ENCODE measurements at regions not wholly inside any gene's neighbourhood (a gene's known extent, or its start where the extent isn't known, plus 50 kb on each side); places are given as distances from the start of the nearest gene placed in this dataset.

DNA sequence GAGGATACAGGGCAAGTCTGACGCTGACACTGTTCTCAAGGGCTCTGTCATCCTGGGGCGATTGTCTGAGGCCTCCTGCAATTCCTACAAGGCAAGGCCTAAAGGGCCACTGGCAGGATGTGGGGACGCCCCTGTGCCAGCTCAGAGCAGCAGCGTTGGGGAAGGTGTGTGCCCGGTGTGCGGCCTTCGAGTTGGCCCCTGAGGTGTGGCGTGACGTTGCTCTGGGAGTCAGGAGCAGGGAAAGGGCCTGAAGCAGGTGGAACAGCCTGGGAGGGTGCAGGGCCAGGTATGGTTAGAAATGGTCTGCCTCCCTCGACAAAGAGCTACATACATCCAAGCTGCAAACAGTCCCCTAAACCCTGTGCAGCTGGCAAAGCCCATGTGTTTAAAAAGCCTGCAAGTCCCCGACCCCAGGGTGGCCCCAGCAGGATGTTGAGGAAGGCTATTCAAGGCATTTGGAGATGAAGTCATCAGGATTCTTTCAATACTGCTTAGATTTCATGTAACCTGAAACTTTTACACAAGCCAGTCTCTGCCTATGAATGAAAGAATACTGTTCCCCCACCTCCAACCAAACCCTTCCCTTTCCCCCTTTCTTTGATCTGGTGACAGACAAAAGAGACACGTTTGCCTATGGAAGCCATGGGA, 142.5 kb upstream of the TNS3 start:
- DNase-seq (ENCODE audit: low spot score): no peak

GRCh38 chr7:47722126-47722525, 140.2 kb upstream of the TNS3 start:
- DNase-seq (ENCODE audit: low spot score): no peak

GRCh38 chr7:47721670-47722069, 139.8 kb upstream of the TNS3 start:
- DNase-seq (ENCODE audit: low spot score): no peak

DNA sequence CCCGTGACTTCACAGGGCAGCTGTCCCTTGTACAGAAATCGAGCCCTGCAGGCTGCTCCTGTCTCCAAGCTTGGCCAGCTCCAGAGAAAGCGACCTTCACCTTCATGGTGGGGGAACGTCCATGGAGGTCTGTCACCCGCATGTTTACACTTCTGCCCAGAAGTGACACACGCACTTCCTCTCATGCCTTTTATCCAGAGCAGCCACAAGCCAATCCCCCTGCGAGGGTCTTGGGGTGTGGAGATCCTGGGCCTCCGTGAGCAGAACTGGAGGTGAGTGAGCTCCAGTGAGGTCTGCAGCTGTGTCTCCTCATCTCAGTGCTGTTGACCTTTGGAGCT, 139.0 kb upstream of the TNS3 start:
- DNase-seq (ENCODE audit: low spot score): no peak

DNA sequence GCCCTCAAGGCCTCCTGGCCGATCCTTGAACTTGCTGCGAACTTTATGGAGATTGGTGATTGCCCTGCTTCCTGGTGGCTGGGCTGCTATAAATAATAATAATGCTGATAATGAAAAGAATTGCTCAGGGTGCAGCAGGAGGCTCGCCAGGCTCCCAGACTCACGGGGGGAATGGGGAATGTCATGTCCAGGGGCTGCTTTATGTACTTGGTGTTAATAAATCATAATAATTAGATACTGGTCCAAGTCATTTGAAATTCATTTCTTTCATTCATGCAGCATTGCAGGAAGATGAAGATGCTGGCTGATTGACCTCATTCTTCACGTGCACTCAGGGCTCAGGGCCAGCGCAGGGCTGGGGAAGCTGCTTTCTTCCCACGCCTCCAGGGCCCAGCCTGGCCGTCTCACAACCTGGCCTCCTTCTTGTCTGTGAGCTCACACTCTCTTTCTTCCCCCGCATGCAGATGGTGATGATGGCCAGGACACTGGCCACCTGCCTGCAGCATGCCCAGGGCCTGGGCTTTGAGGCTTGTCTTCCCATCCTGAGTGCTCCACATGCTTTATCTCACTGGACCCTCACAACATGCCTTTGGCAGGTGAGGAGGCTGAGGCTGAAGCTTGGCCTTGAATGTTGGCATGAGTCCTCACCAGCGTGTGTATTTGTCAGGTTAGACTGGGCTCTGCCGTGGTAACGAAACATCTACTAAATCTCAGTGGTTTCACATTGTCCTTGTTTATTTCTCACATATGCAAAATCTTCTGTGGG, 138.4 kb upstream of the TNS3 start:
- DNase-seq (ENCODE audit: low spot score): no peak

- DNase-seq (ENCODE audit: low spot score): no peak
These were observed 137.8 kb upstream of the TNS3 start for GRCh38 chr7:47719675-47720074.

GRCh38 chr7:47715631-47716068, 133.7 kb upstream of the TNS3 start:
- no peak for DNase-seq (ENCODE audit: low spot score)

GRCh38 chr7:47714669-47715607, 133.0 kb upstream of the TNS3 start:
- no peak for DNase-seq (ENCODE audit: low spot score)

DNA sequence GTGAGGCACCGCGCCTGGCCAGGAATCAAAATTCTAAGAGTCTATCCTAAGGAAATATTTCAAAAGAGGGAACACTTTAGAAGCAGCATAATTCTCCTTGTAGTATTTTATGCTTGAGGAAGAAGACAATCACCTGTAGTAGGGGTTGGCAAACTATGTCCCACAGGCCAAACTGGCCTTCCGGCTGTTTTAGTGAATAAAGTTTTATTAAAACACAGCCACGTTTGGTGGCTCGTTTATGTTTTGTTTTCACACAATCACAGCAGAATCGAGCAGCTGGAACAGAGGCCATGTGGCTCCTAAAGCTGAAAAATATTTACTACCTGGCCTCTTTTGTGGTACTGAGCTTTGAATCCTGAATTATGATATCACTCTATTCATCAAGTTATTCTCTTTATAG, 131.7 kb upstream of the TNS3 start:
- no peak for DNase-seq (ENCODE audit: low spot score)

DNA sequence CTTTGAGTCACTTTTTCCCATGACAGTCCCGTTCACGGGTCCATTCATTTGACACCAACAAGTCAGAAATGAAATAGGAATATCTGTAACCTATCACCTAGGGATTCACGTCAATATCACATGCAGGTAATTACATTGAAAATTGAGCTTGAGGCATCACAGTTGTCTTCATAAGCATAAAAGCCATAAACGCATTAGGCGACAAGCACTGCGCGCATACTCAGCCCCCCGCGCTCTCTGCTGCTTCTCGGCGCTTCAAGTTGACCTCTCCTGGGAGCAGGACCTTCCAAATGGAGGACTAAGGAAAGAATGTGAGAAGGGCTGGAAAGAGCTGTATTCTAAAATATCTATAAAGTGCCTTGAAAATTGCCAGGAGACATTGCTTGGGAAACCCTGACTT, 130.5 kb upstream of the TNS3 start:
- DNase-seq (ENCODE audit: low spot score): no peak

GRCh38 chr7:47711776-47712175, 129.9 kb upstream of the TNS3 start:
- DNase-seq (ENCODE audit: low spot score): no peak

DNA sequence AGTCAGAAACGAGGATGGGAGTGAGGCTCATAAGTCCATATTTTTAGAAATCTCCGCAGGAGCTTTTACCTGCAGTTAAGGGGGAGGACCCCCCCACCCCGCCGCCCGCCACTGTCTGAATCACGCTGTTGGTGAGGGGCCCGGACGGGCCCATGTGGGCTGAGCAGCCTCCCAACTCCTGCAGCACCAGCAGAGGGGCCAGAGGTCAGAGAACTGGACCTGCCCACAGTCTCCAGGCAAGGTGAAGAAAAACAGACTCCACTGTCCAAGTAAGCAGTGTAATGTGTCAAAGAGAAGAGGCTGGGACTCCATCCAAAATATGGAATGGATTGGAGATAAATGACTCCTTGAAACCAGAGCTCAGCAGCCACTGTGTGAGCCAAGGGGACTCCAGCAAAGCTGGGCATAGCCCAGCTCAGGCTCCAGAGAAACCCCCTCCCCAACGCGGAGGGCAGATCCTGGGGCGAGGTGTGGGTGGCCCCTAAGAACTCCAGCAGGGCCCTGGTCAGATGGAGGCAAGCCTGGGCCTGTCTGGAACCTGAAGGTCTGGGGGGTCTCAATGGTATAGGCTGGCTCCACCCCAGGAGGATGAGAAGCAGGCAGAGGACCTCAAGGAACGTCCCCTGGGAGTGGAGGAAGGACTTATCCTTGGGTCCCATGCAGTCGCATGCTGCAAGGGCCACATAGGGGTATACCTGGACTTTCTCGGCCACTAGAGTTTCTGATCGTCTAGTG, 128.5 kb upstream of the TNS3 start:
- no peak for DNase-seq (ENCODE audit: low spot score)

GRCh38 chr7:47709451-47709850, 127.5 kb upstream of the TNS3 start:
- DNase-seq (ENCODE audit: low spot score): no peak

- no peak for DNase-seq (ENCODE audit: low spot score)
These were observed 127.1 kb upstream of the TNS3 start for GRCh38 chr7:47709051-47709450.

DNA sequence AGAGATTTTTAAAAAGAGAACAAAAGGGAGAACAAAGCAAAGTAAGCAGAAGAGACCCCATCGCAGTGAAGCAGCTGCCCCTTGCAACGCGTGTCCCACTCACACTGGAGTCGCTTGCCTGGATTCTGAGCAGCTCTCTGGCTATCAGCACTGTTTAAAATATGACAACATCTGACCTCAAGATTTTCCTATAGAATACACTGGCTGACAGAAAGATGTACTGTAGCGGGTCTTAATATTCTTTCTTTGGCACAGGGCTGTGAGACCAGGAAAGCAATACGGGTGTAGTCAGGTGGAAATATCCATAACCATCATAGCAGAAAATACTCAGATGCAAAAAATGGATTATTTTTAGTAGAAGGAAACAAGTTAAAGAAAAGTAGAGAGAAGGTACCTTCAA, 125.7 kb upstream of the TNS3 start:
- DNase-seq (ENCODE audit: low spot score): no peak

GRCh38 chr7:47704936-47705335, 123.0 kb upstream of the TNS3 start:
- no peak for DNase-seq (ENCODE audit: low spot score)

DNA sequence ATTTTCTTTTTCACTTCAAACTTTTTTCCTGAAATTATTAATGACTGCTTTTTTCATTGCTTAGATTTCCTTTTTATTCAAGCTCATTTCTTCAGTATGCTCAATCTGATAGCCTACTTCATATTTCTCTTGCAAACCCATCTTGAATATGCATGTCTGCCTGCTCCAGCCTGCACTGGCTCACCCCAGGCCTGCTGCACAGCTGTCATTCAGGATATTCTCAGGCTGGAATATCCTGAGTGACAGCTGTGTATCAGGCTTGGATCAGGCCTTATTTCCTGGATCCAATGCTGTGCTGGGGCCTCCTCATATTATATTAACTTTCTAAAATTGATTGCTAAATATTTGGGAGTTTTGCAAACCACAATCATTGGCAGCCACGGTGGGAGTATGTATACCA, 120.2 kb upstream of the TNS3 start:
- DNase-seq (ENCODE audit: low spot score): no peak

DNA sequence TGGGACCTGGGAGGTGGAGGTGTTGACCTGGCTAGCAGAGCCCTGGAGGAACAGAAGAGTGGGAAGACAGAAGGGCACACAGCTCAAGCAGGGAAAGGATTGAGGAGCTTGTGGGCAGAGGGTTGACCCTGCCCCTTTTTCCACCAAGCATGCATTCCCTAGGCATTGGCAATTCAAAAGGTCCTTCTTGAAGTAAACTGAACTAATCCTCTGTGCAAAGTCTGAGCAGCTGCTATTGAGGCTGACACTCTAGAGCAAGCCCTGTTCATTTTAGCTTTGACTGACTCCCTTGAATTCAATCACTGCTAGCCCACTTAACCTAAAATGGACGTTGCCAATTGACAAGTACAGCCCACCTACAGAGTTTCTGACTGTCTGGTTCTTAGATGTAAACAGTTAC, 116.5 kb upstream of the TNS3 start:
- DNase-seq (ENCODE audit: low spot score): no peak

DNA sequence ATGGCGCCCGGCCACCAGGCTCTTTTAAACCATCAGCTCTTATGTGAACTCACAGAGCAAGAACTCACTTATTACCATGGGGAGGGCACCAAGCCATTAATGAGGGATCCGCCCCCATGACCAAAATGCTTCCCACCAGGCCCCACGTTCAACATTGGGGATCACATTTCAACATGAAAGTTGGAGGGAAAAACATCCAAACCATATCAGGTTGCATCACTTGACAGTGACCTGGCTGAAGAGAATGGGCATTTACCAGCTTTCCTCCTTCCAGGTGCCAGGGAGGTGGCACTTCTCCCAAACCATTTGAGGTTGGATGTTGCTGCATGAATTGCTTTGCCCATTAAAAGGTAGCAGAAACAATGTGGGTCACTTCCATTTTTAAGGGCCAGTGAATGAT, 115.6 kb upstream of the TNS3 start:
- DNase-seq (ENCODE audit: low spot score): no peak

DNA sequence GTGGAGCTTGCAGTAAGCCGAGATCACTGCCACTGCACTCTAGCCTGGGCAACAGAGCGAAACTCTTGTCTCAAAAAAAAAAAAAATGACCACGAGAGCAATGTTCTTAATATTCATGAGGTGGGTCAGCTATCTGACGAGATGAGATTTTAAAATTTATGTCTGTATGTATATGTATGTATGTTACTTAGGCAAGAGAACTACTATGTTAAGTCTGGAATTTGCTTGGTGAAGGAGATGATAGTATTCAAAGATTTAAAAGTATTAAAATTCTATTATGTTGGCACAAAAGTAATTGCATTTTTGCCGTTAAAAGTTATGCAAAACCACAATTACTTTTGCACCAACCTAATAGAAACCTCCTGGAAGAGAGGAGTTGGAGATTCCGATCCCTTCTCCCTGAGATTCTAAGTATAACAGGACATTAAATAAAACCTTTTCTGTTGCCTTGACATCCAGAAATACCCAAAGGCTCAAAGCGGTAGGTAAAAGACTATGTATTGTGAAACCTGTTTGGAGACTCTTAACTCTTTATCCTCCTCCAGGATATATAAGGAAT, 114.3 kb upstream of the TNS3 start:
- no peak for DNase-seq (ENCODE audit: low spot score)

DNA sequence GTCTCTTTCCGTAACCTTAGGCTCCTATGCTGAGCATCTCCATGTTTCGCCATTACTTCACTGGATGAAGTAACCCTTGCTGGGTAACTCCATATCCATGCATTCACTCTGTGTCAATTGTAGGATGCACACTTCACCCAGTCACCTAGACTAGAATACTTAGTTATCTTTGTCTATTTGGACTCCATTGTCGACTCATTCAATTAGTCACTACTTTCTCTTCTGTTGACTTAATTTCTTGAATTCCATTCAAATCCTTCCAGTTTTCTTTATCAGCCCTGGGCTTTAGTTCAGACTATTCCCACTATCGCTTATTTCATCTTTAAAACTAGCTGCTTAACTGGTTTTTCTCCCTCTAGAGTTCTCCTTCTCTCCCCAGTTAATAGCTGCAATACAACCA, 111.3 kb upstream of the TNS3 start:
- DNase-seq (ENCODE audit: low spot score): no peak

GRCh38 chr7:47691988-47692387, 110.1 kb upstream of the TNS3 start:
- DNase-seq (ENCODE audit: low spot score): no peak
